DOHH2 (cell line): ENCODE measurements at regions not wholly inside any gene's neighbourhood (a gene's known extent, or its start where the extent isn't known, plus 50 kb on each side); places are given as distances from the start of the nearest gene placed in this dataset.

Source experiments
- CTCF ChIP-seq: fragments of 200-600 bp; sonication (generic); IDR thresholded peaks from one replicate; pipeline ENCODE4 v1.5.1; 2014; ENCODE audit warnings: antibody characterized with exemption, mild to moderate bottlenecking, low read depth, low read length; ENCODE audit not compliant: poor library complexity, severe bottlenecking
- EZH2phosphoT487 ChIP-seq: fragments of 200-600 bp; sonication (generic); IDR thresholded peaks from 2 replicates; pipeline ENCODE4 v1.6.1; 2017; ENCODE audit warnings: borderline replicate concordance, mild to moderate bottlenecking, antibody characterized with exemption, low read length, moderate library complexity, mixed read lengths

GRCh38 chr10:5271526-5271925 is 74.9 kb downstream of the AKR1C4 start:
- TF ChIP-seq CTCF (no peak), EZH2phosphoT487 (no peak)
